ENCODE measurements at regions not wholly inside any gene's neighbourhood (a gene's known extent, or its start where the extent isn't known, plus 50 kb on each side); places are given as distances from the start of the nearest gene placed in this dataset.

GRCh38 chr9:118423721-118424120, 719.5 kb downstream of the TLR4 start:
- Histone ChIP-seq H3K9me3 (ENCODE audit: control insufficient read depth, insufficient read depth, low read depth, low read length) (no peaks in the 10 kb centered on the region), H3K36me3 (ENCODE audit: control insufficient read depth in 2 of 2, insufficient read depth in 1 of 2, low read length in 2 of 2) (no peaks in the 10 kb centered on the region), H3K4me3 (ENCODE audit: low read depth, low read length) (no peak overlapping the region), H3K27ac (ENCODE audit: extremely low read depth, low read depth, low read length) (no peak overlapping the region), H3K4me1 (ENCODE audit: control insufficient read depth, insufficient read depth, low read length) (no peaks in the 10 kb centered on the region)
- ChIA-PET POLR2A (no interaction called here), CTCF (interaction anchor here (0.6 kb wide), 1 partner anchor 255 kb away, joined by 4 read pairs; no protein-coding TSS in a partner anchor)
- TF ChIP-seq ZNF112 (tag by site-specific recombination; IDR thresholded peaks at IDR 0.05) (no peak), ZBTB1 (tag by site-specific recombination; IDR thresholded peaks at IDR 0.05) (no peak), OVOL3 (tag by site-specific recombination; IDR thresholded peaks at IDR 0.05) (no peak), ZFP3 (tag by site-specific recombination; IDR thresholded peaks at IDR 0.05; ENCODE audit: low read depth) (no peak), REST (tag by site-specific recombination; IDR thresholded peaks at IDR 0.05) (no peak), ZNF148 (tag by site-specific recombination; IDR thresholded peaks at IDR 0.05; ENCODE audit: borderline replicate concordance) (no peak), TCF7L2 (IDR thresholded peaks at IDR 0.05; ENCODE audit: borderline replicate concordance, low read depth, low read length) (no peak), ZBTB11 (tag by site-specific recombination; conservative IDR thresholded peaks at IDR 0.05; ENCODE audit: low read depth) (no peak), ZNF132 (tag by site-specific recombination; IDR thresholded peaks at IDR 0.05; ENCODE audit: borderline replicate concordance) (no peak), SP7 (tag by site-specific recombination; IDR thresholded peaks at IDR 0.05) (no peak), ZNF394 (tag by site-specific recombination; IDR thresholded peaks at IDR 0.05; ENCODE audit: borderline replicate concordance) (no peak), BCL6B (tag by site-specific recombination; IDR thresholded peaks at IDR 0.05) (no peak), BCL11A (tag by site-specific recombination; IDR thresholded peaks at IDR 0.05; ENCODE audit: low read depth) (no peak), ZNF10 (tag by site-specific recombination; IDR thresholded peaks at IDR 0.05) (no peak), PRDM10 (tag by site-specific recombination; IDR thresholded peaks at IDR 0.05) (no peak), HOXD13 (CRISPR knock-in tag; IDR thresholded peaks at IDR 0.05; ENCODE audit: borderline replicate concordance) (no peak), TSHZ1 (tag by site-specific recombination; IDR thresholded peaks at IDR 0.05; ENCODE audit: borderline replicate concordance) (no peak)

All from HEK293 (cell line).